ENCODE measurements at regions not wholly inside any gene's neighbourhood (a gene's known extent, or its start where the extent isn't known, plus 50 kb on each side); places are given as distances from the start of the nearest gene placed in this dataset.

GRCh38 chr14:97283005-97283403 is 485.8 kb downstream of the VRK1 start:
- Histone ChIP-seq H3K27me3 (ENCODE audit: control insufficient read depth in 3 of 3, insufficient read depth in 3 of 3, low read length in 2 of 3) (peaks cover 0 to 3% (median 0%) of the 10 kb centered on the region in 3 donors), H3K36me3 (ENCODE audit: control insufficient read depth in 4 of 4, insufficient read depth in 4 of 4, low read length in 4 of 4) (no peaks in the 10 kb centered on the region), H3K9me3 (ENCODE audit: control insufficient read depth in 4 of 4, insufficient read depth in 3 of 4, low read length in 3 of 4) (no peaks in the 10 kb centered on the region), H3K4me3 (no peak overlapping the region), H3K27ac (ENCODE audit: low read depth in 1 of 2, low read length in 1 of 2) (no peak overlapping the region), H3K4me1 (ENCODE audit: control insufficient read depth in 5 of 5, insufficient read depth in 5 of 5, low read length in 5 of 5) (no peaks in the 10 kb centered on the region), H3K9ac (ENCODE audit: insufficient read depth in 1 of 2, low read length in 2 of 2) (no peak overlapping the region)
- 85 to 89% methylated on average over 9 of the region's 9 CpGs for WGBS, 2 donors
- no peak for DNase-seq
- TF ChIP-seq, protein P1, sequence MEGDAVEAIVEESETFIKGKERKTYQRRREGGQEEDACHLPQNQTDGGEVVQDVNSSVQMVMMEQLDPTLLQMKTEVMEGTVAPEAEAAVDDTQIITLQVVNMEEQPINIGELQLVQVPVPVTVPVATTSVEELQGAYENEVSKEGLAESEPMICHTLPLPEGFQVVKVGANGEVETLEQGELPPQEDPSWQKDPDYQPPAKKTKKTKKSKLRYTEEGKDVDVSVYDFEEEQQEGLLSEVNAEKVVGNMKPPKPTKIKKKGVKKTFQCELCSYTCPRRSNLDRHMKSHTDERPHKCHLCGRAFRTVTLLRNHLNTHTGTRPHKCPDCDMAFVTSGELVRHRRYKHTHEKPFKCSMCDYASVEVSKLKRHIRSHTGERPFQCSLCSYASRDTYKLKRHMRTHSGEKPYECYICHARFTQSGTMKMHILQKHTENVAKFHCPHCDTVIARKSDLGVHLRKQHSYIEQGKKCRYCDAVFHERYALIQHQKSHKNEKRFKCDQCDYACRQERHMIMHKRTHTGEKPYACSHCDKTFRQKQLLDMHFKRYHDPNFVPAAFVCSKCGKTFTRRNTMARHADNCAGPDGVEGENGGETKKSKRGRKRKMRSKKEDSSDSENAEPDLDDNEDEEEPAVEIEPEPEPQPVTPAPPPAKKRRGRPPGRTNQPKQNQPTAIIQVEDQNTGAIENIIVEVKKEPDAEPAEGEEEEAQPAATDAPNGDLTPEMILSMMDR (IDR thresholded peaks at IDR 0.05; ENCODE audit: control extremely low read depth, extremely low read depth): no peak
- no peak for ATAC-seq (ENCODE audit: insufficient read depth, low FRiP score)

- no peak overlapping the region for H3K27ac ChIP-seq (ENCODE audit: low read depth in 1 of 2, low read length in 1 of 2)
- 64 to 68% methylated on average over 8 of the region's 8 CpGs for WGBS, 2 donors
- H3K36me3 ChIP-seq (ENCODE audit: control insufficient read depth in 4 of 4, insufficient read depth in 4 of 4, low read length in 4 of 4): no peaks in the 10 kb centered on the region
- no peaks in the 10 kb centered on the region for H3K4me1 ChIP-seq (ENCODE audit: control insufficient read depth in 5 of 5, insufficient read depth in 5 of 5, low read length in 5 of 5)
- TF ChIP-seq, protein P1 (IDR thresholded peaks at IDR 0.05; ENCODE audit: control extremely low read depth, extremely low read depth): no peak
- H3K4me3 ChIP-seq: no peak overlapping the region
- no peak overlapping the region for H3K9ac ChIP-seq (ENCODE audit: insufficient read depth in 1 of 2, low read length in 2 of 2)
- DNase-seq (no peak), ATAC-seq (ENCODE audit: insufficient read depth, low FRiP score) (no peak)
- H3K9me3 ChIP-seq (ENCODE audit: control insufficient read depth in 4 of 4, insufficient read depth in 3 of 4, low read length in 3 of 4): peaks cover 0 to under 1% (median 0%) of the 10 kb centered on the region in 4 donors
- no peaks in the 10 kb centered on the region for H3K27me3 ChIP-seq (ENCODE audit: control insufficient read depth in 3 of 3, insufficient read depth in 3 of 3, low read length in 2 of 3)
Observed at GRCh38 chr14:97283426-97283825, 486.2 kb downstream of the VRK1 start.

- Histone ChIP-seq H3K27ac (ENCODE audit: low read depth in 1 of 2, low read length in 1 of 2) (no peak overlapping the region), H3K4me1 (ENCODE audit: control insufficient read depth in 5 of 5, insufficient read depth in 5 of 5, low read length in 5 of 5) (no peaks in the 10 kb centered on the region), H3K27me3 (ENCODE audit: control insufficient read depth in 3 of 3, insufficient read depth in 3 of 3, low read length in 2 of 3) (no peaks in the 10 kb centered on the region), H3K9ac (ENCODE audit: insufficient read depth in 1 of 2, low read length in 2 of 2) (no peak overlapping the region), H3K9me3 (ENCODE audit: control insufficient read depth in 4 of 4, insufficient read depth in 3 of 4, low read length in 3 of 4) (peaks cover 0 to 2% (median 0%) of the 10 kb centered on the region in 4 donors), H3K36me3 (ENCODE audit: control insufficient read depth in 4 of 4, insufficient read depth in 4 of 4, low read length in 4 of 4) (no peaks in the 10 kb centered on the region), H3K4me3 (no peak overlapping the region)
- ATAC-seq (ENCODE audit: insufficient read depth, low FRiP score): no peak
- DNase-seq: no peak
- TF ChIP-seq, protein P1 (IDR thresholded peaks at IDR 0.05; ENCODE audit: control extremely low read depth, extremely low read depth): no peak
- WGBS, 2 donors: 68 to 82% methylated on average over 6 of the region's 6 CpGs
Observed at GRCh38 chr14:97283841-97284240, 486.7 kb downstream of the VRK1 start.

DNA sequence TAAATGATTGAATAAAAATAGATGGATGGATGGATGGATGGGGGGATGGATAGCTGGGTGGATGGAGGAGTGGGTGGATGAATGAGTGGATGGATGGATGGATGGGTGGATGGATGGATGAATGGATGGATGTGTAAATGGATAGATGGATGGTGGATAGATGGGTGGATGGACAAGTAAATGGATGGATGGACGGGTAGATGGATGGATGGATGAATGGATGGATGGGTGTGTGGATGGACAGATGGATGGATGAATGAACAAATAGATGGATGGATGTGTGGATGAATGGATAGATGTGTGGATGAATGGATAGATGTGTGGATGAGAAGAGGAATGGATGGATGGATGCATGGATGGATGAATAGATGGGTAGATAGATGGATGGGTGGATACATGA is 490.8 kb downstream of the VRK1 start:
- H3K36me3 ChIP-seq (ENCODE audit: control insufficient read depth in 4 of 4, insufficient read depth in 4 of 4, low read length in 4 of 4): no peaks in the 10 kb centered on the region
- H3K27me3 ChIP-seq (ENCODE audit: control insufficient read depth in 3 of 3, insufficient read depth in 3 of 3, low read length in 2 of 3): peaks cover 0 to 4% (median 4%) of the 10 kb centered on the region in 3 donors
- H3K9me3 ChIP-seq (ENCODE audit: control insufficient read depth in 4 of 4, insufficient read depth in 3 of 4, low read length in 3 of 4): peaks cover 0 to 2% (median 0%) of the 10 kb centered on the region in 4 donors
- DNase-seq: no peak
- H3K27ac ChIP-seq (ENCODE audit: low read depth in 1 of 2, low read length in 1 of 2): no peak overlapping the region
- 82 to 93% methylated on average over 1 of the region's 1 CpG for WGBS, 2 donors
- TF ChIP-seq, protein P1 (IDR thresholded peaks at IDR 0.05; ENCODE audit: control extremely low read depth, extremely low read depth): no peak
- ATAC-seq (ENCODE audit: insufficient read depth, low FRiP score): no peak
- no peaks in the 10 kb centered on the region for H3K4me1 ChIP-seq (ENCODE audit: control insufficient read depth in 5 of 5, insufficient read depth in 5 of 5, low read length in 5 of 5)
- H3K4me3 ChIP-seq: no peak overlapping the region
- no peak overlapping the region for H3K9ac ChIP-seq (ENCODE audit: insufficient read depth in 1 of 2, low read length in 2 of 2)

All from lung (tissue), 11 donors.